ENCODE measurements at regions not wholly inside any gene's neighbourhood (a gene's known extent, or its start where the extent isn't known, plus 50 kb on each side); places are given as distances from the start of the nearest gene placed in this dataset.

DNA sequence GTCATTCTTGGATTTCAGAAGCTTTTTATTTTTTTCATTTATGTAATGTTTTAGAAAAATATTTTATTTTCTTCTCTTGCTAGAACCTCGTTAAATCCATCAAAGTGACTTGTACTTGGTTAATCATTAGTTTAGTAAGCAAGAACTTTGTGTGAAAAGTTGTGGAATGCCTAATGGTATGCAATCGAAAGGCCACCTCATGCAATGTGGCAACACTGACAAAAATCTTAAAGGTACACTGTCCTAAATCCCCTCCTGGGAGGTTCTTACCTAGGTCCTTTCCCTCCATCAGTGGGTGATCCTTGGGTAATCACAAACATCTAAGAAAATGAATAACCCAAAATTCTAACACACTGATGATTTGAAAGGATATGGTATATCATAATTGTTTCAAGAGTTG lies 304.2 kb downstream of the DNAH5 start:
- H3K36me3 Mint-ChIP-seq: no peaks in the 10 kb centered on the region
- H3K27ac Mint-ChIP-seq: no peak overlapping the region
- H3K4me3 Mint-ChIP-seq: no peak overlapping the region
- peaks cover 0 to 2% (median 0%) of the 10 kb centered on the region in 3 donors for H3K27me3 Mint-ChIP-seq (ENCODE audit: low read depth in 3 of 3)
- no peaks in the 10 kb centered on the region for H3K4me1 Mint-ChIP-seq
- H3K9me3 Mint-ChIP-seq: peaks cover 0 to 12% (median 2%) of the 10 kb centered on the region in 6 donors
- DNase-seq: no peak

DNA sequence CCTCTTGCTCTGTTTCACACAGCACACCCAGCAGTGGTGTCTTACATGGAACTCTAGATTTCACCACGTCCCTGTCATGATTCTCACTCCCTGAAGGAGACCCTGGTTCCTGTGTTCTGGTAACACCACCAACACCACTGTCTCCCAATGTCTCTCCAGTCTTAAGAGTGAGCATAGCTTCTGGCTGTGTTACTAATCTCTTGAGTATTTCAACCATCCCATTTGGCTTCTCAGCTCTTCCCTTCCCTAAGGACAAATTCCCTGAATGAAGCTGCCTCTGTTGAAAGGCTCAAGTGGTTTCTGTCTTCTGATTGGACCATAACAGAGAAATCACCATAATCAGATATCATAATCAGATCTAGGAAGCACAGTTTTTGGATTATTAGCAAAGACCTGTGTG lies 311.8 kb downstream of the DNAH5 start:
- Mint-ChIP-seq H3K27me3 (ENCODE audit: low read depth in 3 of 3) (peaks cover 0 to 6% (median 2%) of the 10 kb centered on the region in 3 donors), H3K36me3 (no peaks in the 10 kb centered on the region), H3K27ac (no peak overlapping the region), H3K9me3 (peaks cover 0 to 16% (median 7%) of the 10 kb centered on the region in 6 donors), H3K4me3 (no peak overlapping the region), H3K4me1 (no peaks in the 10 kb centered on the region)
- DNase-seq: no peak

DNA sequence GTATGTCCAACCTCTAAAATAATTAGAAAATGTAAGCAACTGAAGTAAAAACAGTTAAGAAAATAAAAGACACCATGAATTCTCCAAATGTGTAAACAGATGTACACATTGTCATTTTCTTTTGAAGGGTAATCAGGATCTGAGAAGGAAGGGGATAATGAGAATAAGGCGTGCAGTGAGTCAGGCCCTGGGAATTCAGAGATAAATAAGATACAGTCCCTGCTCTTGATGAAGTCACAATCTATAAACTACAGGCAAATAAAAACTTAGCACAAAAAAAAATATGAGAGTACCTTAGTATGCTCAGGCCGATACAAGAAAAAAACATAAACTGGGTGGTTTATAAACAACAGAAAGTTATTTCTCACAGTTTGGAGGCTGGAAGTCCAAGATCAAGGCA lies 315.3 kb downstream of the DNAH5 start:
- Mint-ChIP-seq H3K9me3 (peaks cover 6 to 16% (median 13%) of the 10 kb centered on the region in 6 donors), H3K27ac (no peak overlapping the region), H3K36me3 (no peaks in the 10 kb centered on the region), H3K27me3 (ENCODE audit: low read depth in 3 of 3) (peaks cover 0 to 6% (median 2%) of the 10 kb centered on the region in 3 donors), H3K4me1 (no peaks in the 10 kb centered on the region), H3K4me3 (no peak overlapping the region)
- DNase-seq: no peak

DNA sequence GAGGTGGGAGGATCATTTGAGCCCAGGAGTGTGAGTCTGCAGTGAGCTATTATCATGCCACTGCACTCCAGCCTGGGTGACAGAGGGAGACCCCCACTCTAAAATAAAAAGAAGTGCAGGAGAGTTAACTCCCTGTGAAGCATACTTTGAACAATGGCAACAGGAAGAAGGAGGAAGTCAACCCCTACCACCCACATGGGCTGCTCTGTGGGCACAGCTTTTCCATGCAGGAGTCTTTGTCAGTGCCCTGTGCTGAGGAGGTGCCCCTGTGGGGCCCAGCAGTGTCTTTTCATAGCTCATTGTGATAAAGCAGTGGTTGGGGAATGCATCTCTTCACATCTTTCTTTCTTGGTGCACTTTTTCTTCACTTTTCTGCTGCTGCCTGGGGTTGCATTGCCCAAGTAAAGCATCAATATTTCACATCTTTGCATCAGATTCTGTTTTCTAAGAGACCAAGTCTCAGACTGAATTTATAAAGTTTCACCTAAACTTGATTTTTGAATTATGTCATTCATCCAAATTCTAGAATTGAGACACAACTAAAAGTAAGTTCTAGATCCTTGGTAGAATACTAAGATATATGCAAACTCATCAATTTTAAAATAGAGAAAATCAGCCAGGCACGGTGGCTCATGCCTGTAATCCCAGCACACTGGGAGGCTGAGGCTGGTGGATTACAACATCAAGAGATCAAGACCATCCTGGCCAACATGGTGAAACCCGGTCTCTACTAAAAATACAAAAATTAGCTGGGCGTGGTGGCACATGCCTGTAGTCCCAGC lies 316.6 kb downstream of the DNAH5 start:
- no peak for DNase-seq
- Mint-ChIP-seq H3K4me1 (no peaks in the 10 kb centered on the region), H3K27me3 (ENCODE audit: low read depth in 3 of 3) (peaks cover 0 to 5% (median 2%) of the 10 kb centered on the region in 3 donors), H3K36me3 (no peaks in the 10 kb centered on the region), H3K4me3 (no peak overlapping the region), H3K9me3 (peaks cover 5 to 20% (median 12%) of the 10 kb centered on the region in 6 donors), H3K27ac (no peak overlapping the region)

DNA sequence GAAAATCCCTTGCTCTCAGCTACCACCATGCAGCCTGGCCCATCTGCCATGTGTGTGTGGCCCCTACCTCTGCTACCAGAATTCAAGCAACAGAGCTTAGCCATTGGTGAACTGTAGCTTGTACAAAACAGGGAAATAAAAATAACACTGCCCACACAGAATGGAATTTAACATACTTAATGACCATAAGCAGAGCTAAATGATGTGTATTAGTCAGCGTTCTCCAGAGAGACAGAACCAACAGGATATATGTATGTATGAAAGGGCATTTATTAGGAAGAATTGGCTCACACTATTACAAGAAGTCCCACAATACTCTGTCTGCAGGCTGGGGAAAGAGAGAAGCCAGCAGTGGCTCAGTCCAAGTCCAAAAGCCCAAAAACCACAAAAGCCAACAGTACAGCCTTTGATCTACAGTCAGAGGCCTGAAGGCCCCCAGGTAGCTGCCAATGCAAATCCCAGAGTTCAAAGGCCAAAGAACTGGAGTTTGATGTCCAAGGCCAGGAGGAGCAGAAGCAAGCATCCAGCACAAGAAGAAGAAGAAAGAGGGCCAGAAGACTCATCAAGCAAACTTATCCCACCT lies 318.8 kb downstream of the DNAH5 start:
- Mint-ChIP-seq H3K9me3 (peaks cover 2 to 20% (median 12%) of the 10 kb centered on the region in 6 donors), H3K36me3 (no peaks in the 10 kb centered on the region), H3K27me3 (ENCODE audit: low read depth in 3 of 3) (peaks cover 0 to 3% (median 2%) of the 10 kb centered on the region in 3 donors), H3K27ac (no peak overlapping the region), H3K4me3 (no peak overlapping the region), H3K4me1 (no peaks in the 10 kb centered on the region)
- DNase-seq: no peak

DNA sequence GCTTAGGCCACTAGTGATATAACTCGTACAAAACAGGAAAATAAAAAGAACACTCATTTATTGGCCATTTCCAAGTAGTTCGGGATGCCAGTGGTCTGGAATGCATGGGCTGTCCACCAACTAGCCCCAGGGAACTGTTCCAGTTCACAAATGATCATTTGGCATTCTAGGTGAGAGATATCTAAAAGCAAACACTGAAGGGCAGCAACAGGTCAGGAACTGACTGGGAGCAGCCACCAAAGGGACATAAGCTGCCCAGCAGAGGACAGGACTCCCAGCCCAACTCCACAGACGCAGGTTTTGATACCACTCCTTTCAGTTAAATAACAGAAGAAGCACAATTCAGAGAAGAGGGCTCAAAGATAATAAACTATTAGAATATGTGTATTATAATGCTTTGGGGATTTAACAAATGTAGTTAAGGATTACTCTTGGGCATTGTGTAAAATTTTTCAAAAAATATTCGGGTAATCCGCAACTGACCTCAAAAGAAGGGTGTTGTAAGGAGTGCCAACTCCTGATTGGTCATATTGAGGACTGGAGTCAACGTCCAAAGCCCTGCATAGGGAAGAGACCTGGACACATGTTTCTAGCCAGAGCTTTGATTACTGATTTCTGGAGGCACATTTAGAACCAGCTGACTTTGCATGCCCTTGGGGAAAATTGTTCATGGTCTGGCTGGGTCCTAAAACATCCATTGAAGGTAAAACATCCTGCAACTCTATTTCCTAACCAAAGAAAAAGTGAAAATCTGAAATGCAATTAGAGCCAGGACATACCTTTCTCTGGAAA lies 320.0 kb downstream of the DNAH5 start:
- Mint-ChIP-seq H3K4me1 (no peaks in the 10 kb centered on the region), H3K36me3 (no peaks in the 10 kb centered on the region), H3K4me3 (no peak overlapping the region), H3K27me3 (ENCODE audit: low read depth in 3 of 3) (no peaks in the 10 kb centered on the region), H3K27ac (no peak overlapping the region), H3K9me3 (peaks cover 2 to 19% (median 11%) of the 10 kb centered on the region in 6 donors)
- no peak for DNase-seq

DNA sequence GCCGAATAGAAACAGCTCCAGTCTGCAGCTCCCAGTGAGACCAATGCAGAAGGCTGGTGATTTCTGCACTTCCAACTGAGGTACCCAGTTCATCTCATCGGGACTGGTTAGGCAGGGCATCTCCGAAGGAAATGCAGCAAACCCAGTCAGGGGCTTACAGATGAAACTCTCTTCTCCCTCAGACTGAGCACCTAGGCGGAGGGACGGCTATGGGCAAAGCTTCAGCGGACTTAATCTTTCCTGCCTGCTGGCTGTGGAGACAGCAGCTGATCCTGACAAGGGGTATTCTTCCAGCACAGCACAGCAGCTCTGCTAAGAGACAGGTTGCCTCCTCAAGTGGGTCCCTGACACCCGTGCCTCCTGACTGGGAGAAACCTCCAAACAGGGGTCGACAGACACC lies 330.9 kb downstream of the DNAH5 start:
- Mint-ChIP-seq H3K4me3 (no peak overlapping the region), H3K9me3 (peaks cover 12 to 30% (median 18%) of the 10 kb centered on the region in 6 donors), H3K27me3 (ENCODE audit: low read depth in 3 of 3) (peaks cover 0 to 2% (median 0%) of the 10 kb centered on the region in 3 donors), H3K4me1 (no peaks in the 10 kb centered on the region), H3K36me3 (peaks cover 0 to 3% (median 0%) of the 10 kb centered on the region in 3 donors), H3K27ac (no peak overlapping the region)
- no peak for DNase-seq

DNA sequence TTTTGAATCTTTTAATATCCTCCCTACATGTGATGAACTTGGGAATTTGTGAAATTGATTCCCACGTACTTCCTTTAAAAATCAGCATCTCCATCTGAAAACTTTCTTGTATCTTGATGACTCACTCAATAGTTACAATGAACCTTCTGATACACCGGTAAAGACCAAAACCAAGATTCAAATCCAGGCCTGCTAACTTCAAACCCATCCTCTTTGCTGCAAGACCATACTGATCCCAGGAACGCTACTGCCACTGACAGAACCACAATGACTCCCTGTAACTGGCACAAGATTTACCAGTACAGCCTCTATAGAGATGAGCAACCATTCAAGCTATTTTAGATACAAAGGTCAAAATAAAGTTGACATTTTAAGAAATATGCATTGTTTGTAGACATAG lies 332.9 kb downstream of the DNAH5 start:
- Mint-ChIP-seq H3K4me3 (no peak overlapping the region), H3K27me3 (ENCODE audit: low read depth in 3 of 3) (peaks cover 0 to 2% (median 1%) of the 10 kb centered on the region in 3 donors), H3K27ac (no peak overlapping the region), H3K36me3 (peaks cover 0 to 3% (median 0%) of the 10 kb centered on the region in 3 donors), H3K4me1 (no peaks in the 10 kb centered on the region), H3K9me3 (peaks cover 9 to 30% (median 16%) of the 10 kb centered on the region in 6 donors)
- no peak for DNase-seq

DNA sequence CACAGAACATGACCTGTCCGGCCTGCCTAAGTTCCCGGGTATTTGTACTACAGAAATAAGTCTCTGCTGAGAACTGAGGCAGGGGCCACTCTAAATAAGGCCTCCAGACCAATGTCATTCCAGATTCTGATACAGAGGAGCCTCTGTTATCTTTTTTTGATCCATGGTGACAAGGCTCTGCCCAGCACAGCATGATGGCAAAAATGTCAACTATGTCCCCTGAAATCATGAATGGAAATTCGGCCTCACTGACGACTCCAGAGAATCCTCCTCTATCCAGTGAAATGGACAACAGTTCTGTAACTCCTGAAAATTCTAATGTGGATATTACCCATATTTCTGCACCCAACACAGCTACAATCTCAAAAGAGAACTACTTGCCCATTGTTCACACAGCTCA lies 335.0 kb downstream of the DNAH5 start:
- no peak for DNase-seq

DNA sequence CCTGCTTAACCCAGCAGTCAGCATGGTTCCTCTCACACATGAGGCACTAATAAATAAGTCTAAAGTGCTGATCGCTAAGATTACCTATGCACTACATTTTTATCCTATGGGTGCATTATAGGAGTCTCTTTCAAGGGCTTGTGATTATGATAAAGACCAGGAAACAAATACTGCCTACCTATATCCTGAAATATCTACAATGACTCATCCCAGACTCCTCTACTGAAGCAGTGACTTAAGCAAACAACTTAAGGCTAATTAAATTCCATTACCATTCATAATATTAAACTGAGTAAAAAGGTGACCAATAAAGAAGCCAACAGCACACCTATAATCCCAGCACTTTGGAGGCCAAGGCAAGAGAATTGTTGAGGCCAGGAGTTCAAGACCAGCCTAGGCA lies 338.4 kb downstream of the DNAH5 start:
- peaks cover 0 to 1% (median 0%) of the 10 kb centered on the region in 3 donors for H3K27me3 Mint-ChIP-seq (ENCODE audit: low read depth in 3 of 3)
- no peak overlapping the region for H3K27ac Mint-ChIP-seq
- peaks cover 0 to 15% (median 4%) of the 10 kb centered on the region in 6 donors for H3K9me3 Mint-ChIP-seq
- DNase-seq: no peak
- no peaks in the 10 kb centered on the region for H3K4me1 Mint-ChIP-seq
- no peak overlapping the region for H3K4me3 Mint-ChIP-seq
- no peaks in the 10 kb centered on the region for H3K36me3 Mint-ChIP-seq

More for the DNA sequence above, 335.0 kb downstream of the DNAH5 start:
- Mint-ChIP-seq H3K4me3 (no peak overlapping the region), H3K4me1 (no peaks in the 10 kb centered on the region), H3K36me3 (peaks cover 0 to 3% (median 0%) of the 10 kb centered on the region in 3 donors), H3K27ac (no peak overlapping the region), H3K27me3 (ENCODE audit: low read depth in 3 of 3) (peaks cover 0 to 2% (median 1%) of the 10 kb centered on the region in 3 donors), H3K9me3 (peaks cover 6 to 18% (median 12%) of the 10 kb centered on the region in 6 donors)

DNA sequence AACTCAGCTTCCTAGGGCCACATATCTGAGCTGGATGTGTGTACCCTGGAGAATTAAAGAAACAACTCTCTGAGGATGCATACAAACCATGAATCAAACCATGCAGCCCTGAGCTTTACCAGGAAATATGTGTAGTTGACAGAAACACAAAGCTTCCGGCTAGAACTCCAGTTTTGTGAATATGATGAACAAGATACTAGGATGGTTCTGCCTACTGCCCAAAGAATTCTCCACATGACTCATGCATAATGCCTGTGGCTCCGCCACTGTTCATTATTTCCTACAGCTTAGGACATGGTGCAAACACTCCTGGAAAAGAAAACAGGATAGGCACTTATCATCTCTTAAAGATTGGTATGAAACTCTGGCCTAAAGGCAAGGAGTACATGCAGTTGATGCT lies 343.4 kb downstream of the DNAH5 start:
- no peaks in the 10 kb centered on the region for H3K4me1 Mint-ChIP-seq
- DNase-seq: no peak
- no peak overlapping the region for H3K4me3 Mint-ChIP-seq
- H3K36me3 Mint-ChIP-seq: no peaks in the 10 kb centered on the region
- no peak overlapping the region for H3K27ac Mint-ChIP-seq
- H3K9me3 Mint-ChIP-seq: peaks cover under 1 to 18% (median 8%) of the 10 kb centered on the region in 6 donors
- peaks cover 0 to 2% (median 0%) of the 10 kb centered on the region in 3 donors for H3K27me3 Mint-ChIP-seq (ENCODE audit: low read depth in 3 of 3)

DNA sequence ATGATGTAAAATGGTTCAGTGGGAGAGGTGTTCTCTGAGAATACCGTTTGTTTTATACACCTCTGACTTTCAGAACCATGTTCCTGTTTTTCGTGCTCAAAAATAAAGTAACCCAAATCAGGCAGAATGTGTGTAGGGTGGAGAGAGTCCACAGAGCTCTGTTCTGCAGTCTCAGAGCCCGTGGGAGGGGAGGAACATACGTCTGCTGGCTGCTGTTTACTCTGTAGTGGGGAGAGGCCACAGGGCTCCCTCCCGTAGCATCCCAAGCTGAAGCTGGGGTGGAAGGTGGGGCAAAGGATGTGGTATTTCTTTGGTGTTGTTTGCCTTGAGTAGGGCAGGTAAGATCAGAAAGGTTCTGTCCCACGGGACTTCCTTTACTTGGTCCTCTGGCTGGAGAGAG lies 348.5 kb downstream of the DNAH5 start:
- DNase-seq: no peak
- H3K27ac Mint-ChIP-seq: no peak overlapping the region
- H3K4me1 Mint-ChIP-seq: no peaks in the 10 kb centered on the region
- H3K36me3 Mint-ChIP-seq: peaks cover 0 to 3% (median 0%) of the 10 kb centered on the region in 3 donors
- peaks cover 0 to 26% (median 9%) of the 10 kb centered on the region in 6 donors for H3K9me3 Mint-ChIP-seq
- no peak overlapping the region for H3K4me3 Mint-ChIP-seq
- peaks cover 0 to 2% (median 1%) of the 10 kb centered on the region in 3 donors for H3K27me3 Mint-ChIP-seq (ENCODE audit: low read depth in 3 of 3)

DNA sequence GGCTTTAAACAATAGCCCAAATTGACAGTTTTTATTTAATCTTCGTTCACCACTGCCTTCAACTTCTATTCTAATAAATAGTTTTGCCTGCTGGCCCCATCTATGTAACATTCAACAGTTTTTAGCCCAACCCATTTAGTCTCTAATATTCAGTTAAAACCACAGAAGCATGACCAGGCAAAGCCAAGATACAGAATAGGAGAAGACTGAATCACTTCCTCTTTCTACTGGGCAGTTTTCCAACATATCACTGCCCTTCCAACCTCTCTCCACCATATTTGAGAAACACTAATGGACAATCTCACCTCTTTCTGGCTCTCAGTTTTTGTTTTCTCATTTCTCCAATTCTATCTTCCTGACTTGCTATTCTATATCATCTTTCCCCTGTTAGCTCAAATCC lies 352.9 kb downstream of the DNAH5 start:
- DNase-seq: no peak
- Mint-ChIP-seq H3K9me3 (peaks cover 3 to 28% (median 7%) of the 10 kb centered on the region in 6 donors), H3K36me3 (peaks cover 0 to 3% (median 0%) of the 10 kb centered on the region in 3 donors), H3K27ac (no peak overlapping the region), H3K27me3 (ENCODE audit: low read depth in 3 of 3) (peaks cover 0 to 1% (median 0%) of the 10 kb centered on the region in 3 donors), H3K4me1 (no peaks in the 10 kb centered on the region), H3K4me3 (no peak overlapping the region)

DNA sequence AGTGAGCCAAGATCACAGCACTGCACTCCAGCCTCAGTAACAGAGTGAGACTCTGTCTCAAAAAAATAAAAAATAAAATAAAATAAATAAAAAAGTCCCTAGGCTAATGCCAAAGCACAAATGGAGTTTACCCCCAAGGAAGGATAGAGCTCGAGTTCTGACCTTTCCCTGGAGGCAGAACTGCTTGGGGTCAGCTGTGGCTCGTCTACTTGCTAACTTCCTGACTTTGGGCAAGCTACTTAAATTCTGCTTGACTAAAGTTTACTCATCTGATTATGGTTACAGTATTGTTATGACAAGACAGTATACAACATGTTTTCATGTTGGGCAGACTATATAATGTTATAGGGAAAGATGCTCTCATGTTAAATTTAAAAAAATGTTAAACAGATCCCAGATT lies 359.2 kb downstream of the DNAH5 start:
- Mint-ChIP-seq H3K27ac (no peak overlapping the region), H3K4me1 (no peaks in the 10 kb centered on the region), H3K27me3 (ENCODE audit: low read depth in 3 of 3) (no peaks in the 10 kb centered on the region), H3K4me3 (no peak overlapping the region), H3K9me3 (peaks cover 0 to 12% (median 4%) of the 10 kb centered on the region in 6 donors), H3K36me3 (no peaks in the 10 kb centered on the region)
- DNase-seq: no peak
